Smooth muscle cell (in vitro differentiated cells): ENCODE measurements at regions not wholly inside any gene's neighbourhood (a gene's known extent, or its start where the extent isn't known, plus 50 kb on each side); places are given as distances from the start of the nearest gene placed in this dataset.
A peak's percentile ranks its signal among the peaks of the same experiment; 100 is the strongest.

Source experiments
- DNase-seq: peaks from one replicate; lab custom pipeline; 2025; ENCODE audit not compliant: unreplicated experiment; lab: John Stamatoyannopoulos, UW
- H2AFZ ChIP-seq: fragments of 200-600 bp; sonication (generic); 2 replicates; pipeline ENCODE4 v1.6.0; 2016; ENCODE audit warnings: antibody characterized with exemption, low read depth, mild to moderate bottlenecking
- H3F3A ChIP-seq: fragments of 200-600 bp; sonication (generic); 2 replicates; pipeline ENCODE4 v1.6.0; 2017; ENCODE audit warnings: antibody characterized with exemption, low read depth
- H3K27ac ChIP-seq: fragments of 200-600 bp; sonication (generic); 2 replicates; pipeline ENCODE4 v1.5.1; 2016; ENCODE audit warnings: low read depth, mild to moderate bottlenecking
- H3K27me3 ChIP-seq: fragments of 200-600 bp; sonication (generic); 2 replicates; pipeline ENCODE4 v1.6.1; 2016; ENCODE audit warnings: low read depth, mild to moderate bottlenecking
- H3K36me3 ChIP-seq: fragments of 200-600 bp; sonication (generic); 2 replicates; pipeline ENCODE4 v1.5.1; 2016; ENCODE audit warnings: low read depth
- H3K4me1 ChIP-seq: fragments of 200-600 bp; sonication (generic); 2 replicates; pipeline ENCODE4 v1.5.1; 2016; ENCODE audit warnings: low read depth
- H3K4me2 ChIP-seq: fragments of 200-600 bp; sonication (generic); 2 replicates; pipeline ENCODE4 v1.6.0; 2016; ENCODE audit warnings: mild to moderate bottlenecking
- H3K4me3 ChIP-seq: fragments of 200-600 bp; sonication (generic); 2 replicates; pipeline ENCODE4 v1.5.1; 2016; ENCODE audit warnings: mild to moderate bottlenecking
- H3K79me2 ChIP-seq: fragments of 200-600 bp; sonication (generic); 2 replicates; pipeline ENCODE4 v1.6.0; 2016; ENCODE audit warnings: low read depth, mild to moderate bottlenecking
- H3K9ac ChIP-seq: fragments of 200-600 bp; sonication (generic); 2 replicates; pipeline ENCODE4 v1.6.0; 2016; ENCODE audit warnings: low read depth
- H3K9me3 ChIP-seq: fragments of 200-600 bp; sonication (generic); replicated peaks from 2 replicates; pipeline ENCODE4 v1.5.1; 2016; ENCODE audit warnings: low read depth
- H4K20me1 ChIP-seq: fragments of 200-600 bp; sonication (generic); 2 replicates; pipeline ENCODE4 v1.6.0; 2016; ENCODE audit warnings: low read depth
- WGBS: methylation state at CpG from one replicate; pipeline ENCODE4 v1.1.7; 2016; ENCODE audit warnings: low lambda C conversion rate; 5-methylcytosine and 5-hydroxymethylcytosine counted together
- TF ChIP-seq, protein P1 (sequence below): fragments of 200-600 bp; sonication (generic); IDR thresholded peaks from 2 replicates; pipeline ENCODE4 v1.5.1; 2017; ENCODE audit warnings: borderline replicate concordance, mild to moderate bottlenecking, antibody characterized with exemption; ENCODE audit not compliant: insufficient read depth, poor library complexity, severe bottlenecking

GRCh38 chr13:44768775-44769581 lies 192.8 kb upstream of the TSC22D1 start:
- Histone ChIP-seq H4K20me1 (no peaks in the 10 kb centered on the region), H3K4me1 (peaks cover 16% of the 10 kb centered on the region), H3K4me2 (peak overlapping the region; percentile 31), H2AFZ (no peak overlapping the region), H3K27ac (peak overlapping the region; percentile 13), H3K79me2 (no peaks in the 10 kb centered on the region), H3F3A (peaks cover 2% of the 10 kb centered on the region), H3K4me3 (no peak overlapping the region), H3K27me3 (no peaks in the 10 kb centered on the region), H3K9ac (no peak overlapping the region), H3K36me3 (no peaks in the 10 kb centered on the region), H3K9me3 (no peaks in the 10 kb centered on the region)
- TF ChIP-seq, protein P1, sequence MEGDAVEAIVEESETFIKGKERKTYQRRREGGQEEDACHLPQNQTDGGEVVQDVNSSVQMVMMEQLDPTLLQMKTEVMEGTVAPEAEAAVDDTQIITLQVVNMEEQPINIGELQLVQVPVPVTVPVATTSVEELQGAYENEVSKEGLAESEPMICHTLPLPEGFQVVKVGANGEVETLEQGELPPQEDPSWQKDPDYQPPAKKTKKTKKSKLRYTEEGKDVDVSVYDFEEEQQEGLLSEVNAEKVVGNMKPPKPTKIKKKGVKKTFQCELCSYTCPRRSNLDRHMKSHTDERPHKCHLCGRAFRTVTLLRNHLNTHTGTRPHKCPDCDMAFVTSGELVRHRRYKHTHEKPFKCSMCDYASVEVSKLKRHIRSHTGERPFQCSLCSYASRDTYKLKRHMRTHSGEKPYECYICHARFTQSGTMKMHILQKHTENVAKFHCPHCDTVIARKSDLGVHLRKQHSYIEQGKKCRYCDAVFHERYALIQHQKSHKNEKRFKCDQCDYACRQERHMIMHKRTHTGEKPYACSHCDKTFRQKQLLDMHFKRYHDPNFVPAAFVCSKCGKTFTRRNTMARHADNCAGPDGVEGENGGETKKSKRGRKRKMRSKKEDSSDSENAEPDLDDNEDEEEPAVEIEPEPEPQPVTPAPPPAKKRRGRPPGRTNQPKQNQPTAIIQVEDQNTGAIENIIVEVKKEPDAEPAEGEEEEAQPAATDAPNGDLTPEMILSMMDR, result no peak
- no peak for DNase-seq
- 75% methylated on average over 6 of the region's 6 CpGs for WGBS

- no peaks in the 10 kb centered on the region for H3K9me3 ChIP-seq
- H3K36me3 ChIP-seq, result no peaks in the 10 kb centered on the region
- no peak overlapping the region for H3K9ac ChIP-seq
- no peak overlapping the region for H2AFZ ChIP-seq
- H3F3A ChIP-seq, result peaks cover 2% of the 10 kb centered on the region
- H3K79me2 ChIP-seq, result no peaks in the 10 kb centered on the region
- no peak overlapping the region for H3K4me3 ChIP-seq
- no peaks in the 10 kb centered on the region for H3K27me3 ChIP-seq
- WGBS, result 66% methylated on average over 2 of the region's 2 CpGs
- H3K27ac ChIP-seq, result no peak overlapping the region
- H3K4me2 ChIP-seq, result no peak overlapping the region
- H4K20me1 ChIP-seq, result no peaks in the 10 kb centered on the region
- H3K4me1 ChIP-seq, result peaks cover 24% of the 10 kb centered on the region
- DNase-seq, result no peak
- TF ChIP-seq, protein P1, result no peak
Observed at GRCh38 chr13:44768239-44768638, 192.1 kb upstream of the TSC22D1 start.

DNA sequence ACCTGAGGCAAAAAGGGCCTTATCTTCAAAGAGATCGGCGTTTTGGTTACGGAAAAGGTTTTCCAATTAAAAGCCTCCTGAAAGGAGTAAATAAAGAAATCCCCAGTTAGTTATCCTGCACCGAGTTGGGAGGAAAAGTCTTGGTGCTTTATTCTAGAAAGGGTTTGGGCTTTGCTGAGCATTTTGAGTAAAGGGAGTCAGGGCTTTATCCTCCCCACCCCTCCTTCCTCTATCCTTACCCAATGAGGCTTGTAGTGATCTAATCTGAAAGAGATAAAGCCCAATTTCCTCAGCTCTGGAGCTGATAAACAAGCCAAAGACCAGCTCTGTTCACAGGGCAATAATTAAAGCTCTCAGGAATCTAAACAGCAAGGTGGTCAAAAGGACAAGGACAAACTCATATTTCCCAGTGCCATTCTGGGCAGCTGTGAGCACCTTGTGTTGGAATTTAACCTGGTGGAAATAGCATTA lies 188.9 kb upstream of the TSC22D1 start:
- Histone ChIP-seq H3K79me2 (no peaks in the 10 kb centered on the region), H2AFZ (peak overlapping the region; percentile 69), H3F3A (peaks cover 2% of the 10 kb centered on the region), H3K27me3 (no peaks in the 10 kb centered on the region), H3K4me2 (no peak overlapping the region), H3K9me3 (no peaks in the 10 kb centered on the region), H3K9ac (no peak overlapping the region), H3K27ac (no peak overlapping the region), H3K36me3 (no peaks in the 10 kb centered on the region), H3K4me1 (peaks cover 24% of the 10 kb centered on the region), H4K20me1 (no peaks in the 10 kb centered on the region), H3K4me3 (no peak overlapping the region)
- no peak for DNase-seq
- 36% methylated on average over 4 of the region's 4 CpGs for WGBS
- TF ChIP-seq, protein P1, result no peak

DNA sequence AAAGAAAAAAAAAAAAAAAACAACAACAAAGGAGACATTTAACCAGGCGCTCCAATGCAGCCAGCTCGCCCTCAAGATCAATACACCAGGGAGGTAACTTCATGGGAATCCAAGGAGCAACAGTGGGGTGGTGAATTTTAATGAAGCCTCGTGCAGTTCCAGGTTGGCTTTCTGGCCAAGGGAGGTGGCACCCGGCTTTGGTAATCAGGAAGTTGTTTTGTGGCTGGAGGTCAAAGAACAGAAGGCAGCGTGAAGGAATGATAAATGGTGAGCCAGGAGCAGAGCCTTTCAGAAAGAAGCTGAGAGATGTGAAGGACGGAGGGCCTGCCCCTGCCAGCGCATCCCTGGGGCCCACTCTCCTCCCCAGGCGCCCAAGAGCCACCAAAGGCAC lies 188.2 kb upstream of the TSC22D1 start:
- no peaks in the 10 kb centered on the region for H3K9me3 ChIP-seq
- H3K4me1 ChIP-seq, result peaks cover 31% of the 10 kb centered on the region
- H3K9ac ChIP-seq, result no peak overlapping the region
- 69% methylated on average over 8 of the region's 8 CpGs for WGBS
- H3F3A ChIP-seq, result peaks cover 2% of the 10 kb centered on the region
- H3K36me3 ChIP-seq, result no peaks in the 10 kb centered on the region
- H3K4me3 ChIP-seq, result no peak overlapping the region
- H4K20me1 ChIP-seq, result no peaks in the 10 kb centered on the region
- TF ChIP-seq, protein P1, result no peak
- H3K79me2 ChIP-seq, result no peaks in the 10 kb centered on the region
- no peak overlapping the region for H3K27ac ChIP-seq
- DNase-seq, result no peak
- peak overlapping the region; percentile 42 for H2AFZ ChIP-seq
- H3K27me3 ChIP-seq, result no peaks in the 10 kb centered on the region
- no peak overlapping the region for H3K4me2 ChIP-seq
